ENCODE measurements at regions not wholly inside any gene's neighbourhood (a gene's known extent, or its start where the extent isn't known, plus 50 kb on each side); places are given as distances from the start of the nearest gene placed in this dataset.

DNA sequence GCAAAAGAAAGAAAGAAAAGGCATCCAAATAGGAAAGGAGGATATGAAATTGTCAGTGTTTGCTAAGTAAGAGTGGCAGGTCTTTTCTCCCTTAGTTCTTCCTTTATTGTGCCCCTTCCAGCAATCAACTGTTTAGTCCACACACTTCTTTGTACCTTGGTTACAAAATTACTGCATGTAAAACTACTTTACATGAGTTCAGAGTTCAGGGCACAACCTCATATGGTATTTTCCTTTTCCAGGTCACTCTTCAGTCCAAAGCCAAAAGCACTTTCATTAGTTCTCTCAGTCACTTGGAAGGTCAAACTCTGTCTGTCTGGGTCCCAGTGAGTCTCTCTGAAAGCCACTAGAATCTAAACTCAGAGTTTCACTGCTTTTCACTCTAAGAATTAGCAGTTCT lies 122.5 kb upstream of the SRD5A2 start:
- Histone ChIP-seq H3K27me3 (ENCODE audit: insufficient read depth, low read length) (no peaks in the 10 kb centered on the region), H2AFZ (ENCODE audit: insufficient read depth, low read length, poor library complexity) (no peak overlapping the region), H2BK5ac (ENCODE audit: low read depth, low read length, poor library complexity) (no peak overlapping the region), H3K4ac (ENCODE audit: low read depth, low read length) (no peak overlapping the region), H3K9ac (ENCODE audit: low read length) (no peak overlapping the region), H3K27ac (ENCODE audit: low read depth, low read length) (no peak overlapping the region), H3K79me1 (ENCODE audit: low read length) (no peaks in the 10 kb centered on the region), H4K91ac (ENCODE audit: low read depth, low read length) (no peak overlapping the region), H2BK12ac (ENCODE audit: low read length) (no peak overlapping the region), H3K36me3 (ENCODE audit: control insufficient read depth in 1 of 2, insufficient read depth in 2 of 2, low read length in 2 of 2) (no peaks in the 10 kb centered on the region), H3K4me1 (ENCODE audit: control insufficient read depth in 1 of 2, insufficient read depth in 2 of 2, low read length in 2 of 2) (no peaks in the 10 kb centered on the region), H3K4me3 (ENCODE audit: low read depth, low read length) (no peak overlapping the region), H3K79me2 (ENCODE audit: control insufficient read depth, insufficient read depth, low read length, poor library complexity) (no peaks in the 10 kb centered on the region), H2BK120ac (ENCODE audit: insufficient read depth, low read length, poor library complexity) (no peak overlapping the region), H4K8ac (ENCODE audit: low read depth, low read length) (no peak overlapping the region), H3K9me3 (ENCODE audit: insufficient read depth, low read depth, low read length) (peaks cover 10% of the 10 kb centered on the region), H4K12ac (ENCODE audit: low read depth, low read length) (no peak overlapping the region), H3K18ac (ENCODE audit: low read length) (no peak overlapping the region), H3K23ac (ENCODE audit: low read length) (no peak overlapping the region), H3K14ac (ENCODE audit: low read length) (no peak overlapping the region), H2AK5ac (ENCODE audit: low read length) (no peak overlapping the region), H3K4me2 (ENCODE audit: low read length) (no peak overlapping the region)
- no peak for DNase-seq

DNA sequence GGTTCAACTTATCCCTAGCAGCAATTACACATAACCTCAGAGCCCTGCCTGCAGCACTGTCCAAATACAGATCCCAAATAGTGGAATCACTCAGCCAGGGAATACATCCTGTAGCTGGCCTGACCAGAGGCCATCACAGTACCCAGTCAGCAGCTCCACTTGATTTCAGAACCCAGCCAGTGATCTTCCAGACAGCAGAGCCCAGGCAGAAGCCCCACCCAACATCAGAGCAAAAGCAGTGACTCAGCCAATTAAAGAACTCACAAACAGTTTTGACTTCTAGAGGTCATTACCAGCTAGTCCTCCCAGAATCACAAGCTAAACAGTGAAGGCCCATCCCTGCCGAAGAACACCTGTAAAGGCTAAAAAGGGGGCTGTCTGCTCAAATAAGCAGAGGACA lies 118.0 kb upstream of the SRD5A2 start:
- no peak overlapping the region for H2AK5ac ChIP-seq (ENCODE audit: low read length)
- H2BK5ac ChIP-seq (ENCODE audit: low read depth, low read length, poor library complexity): no peak overlapping the region
- no peak overlapping the region for H2AFZ ChIP-seq (ENCODE audit: insufficient read depth, low read length, poor library complexity)
- no peaks in the 10 kb centered on the region for H3K36me3 ChIP-seq (ENCODE audit: control insufficient read depth in 1 of 2, insufficient read depth in 2 of 2, low read length in 2 of 2)
- no peak overlapping the region for H4K91ac ChIP-seq (ENCODE audit: low read depth, low read length)
- no peak for DNase-seq
- no peak overlapping the region for H3K14ac ChIP-seq (ENCODE audit: low read length)
- no peak overlapping the region for H3K9ac ChIP-seq (ENCODE audit: low read length)
- H4K12ac ChIP-seq (ENCODE audit: low read depth, low read length): no peak overlapping the region
- no peaks in the 10 kb centered on the region for H3K79me1 ChIP-seq (ENCODE audit: low read length)
- no peak overlapping the region for H4K8ac ChIP-seq (ENCODE audit: low read depth, low read length)
- peaks cover 9% of the 10 kb centered on the region for H3K9me3 ChIP-seq (ENCODE audit: insufficient read depth, low read depth, low read length)
- H3K4ac ChIP-seq (ENCODE audit: low read depth, low read length): no peak overlapping the region
- H3K23ac ChIP-seq (ENCODE audit: low read length): no peak overlapping the region
- H3K4me3 ChIP-seq (ENCODE audit: low read depth, low read length): no peak overlapping the region
- H2BK12ac ChIP-seq (ENCODE audit: low read length): no peak overlapping the region
- H2BK120ac ChIP-seq (ENCODE audit: insufficient read depth, low read length, poor library complexity): no peak overlapping the region
- H3K79me2 ChIP-seq (ENCODE audit: control insufficient read depth, insufficient read depth, low read length, poor library complexity): no peaks in the 10 kb centered on the region
- no peaks in the 10 kb centered on the region for H3K27me3 ChIP-seq (ENCODE audit: insufficient read depth, low read length)
- no peaks in the 10 kb centered on the region for H3K4me1 ChIP-seq (ENCODE audit: control insufficient read depth in 1 of 2, insufficient read depth in 2 of 2, low read length in 2 of 2)
- no peak overlapping the region for H3K27ac ChIP-seq (ENCODE audit: low read depth, low read length)
- H3K4me2 ChIP-seq (ENCODE audit: low read length): no peak overlapping the region
- WGBS (ENCODE audit: extremely low coverage, insufficient coverage, insufficient read length): no CpG with 5 or more reads among the region's 1 CpG
- H3K18ac ChIP-seq (ENCODE audit: low read length): no peak overlapping the region

DNA sequence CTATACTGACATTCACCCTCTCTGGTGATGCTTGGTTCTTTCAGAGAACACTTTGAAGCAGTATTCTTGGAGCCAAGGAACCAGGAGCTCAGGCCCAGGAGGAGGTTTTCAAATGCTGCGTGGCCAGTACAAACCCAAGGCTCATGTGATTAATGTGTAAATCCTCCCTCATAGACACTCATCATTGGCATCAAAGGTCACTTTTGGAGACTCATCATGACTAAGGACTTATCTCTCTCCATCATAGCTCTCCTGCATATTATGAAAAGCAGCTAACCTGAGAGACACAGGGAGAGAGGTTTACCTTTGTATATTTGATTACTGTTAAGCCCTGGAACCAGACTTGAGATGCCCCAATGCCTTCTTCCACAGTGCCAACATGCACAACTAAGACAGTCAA lies 115.3 kb upstream of the SRD5A2 start:
- H3K4me2 ChIP-seq (ENCODE audit: low read length): no peak overlapping the region
- H3K4ac ChIP-seq (ENCODE audit: low read depth, low read length): no peak overlapping the region
- no peak overlapping the region for H2AFZ ChIP-seq (ENCODE audit: insufficient read depth, low read length, poor library complexity)
- no peaks in the 10 kb centered on the region for H3K27me3 ChIP-seq (ENCODE audit: insufficient read depth, low read length)
- H4K91ac ChIP-seq (ENCODE audit: low read depth, low read length): no peak overlapping the region
- no peak for DNase-seq
- H2BK12ac ChIP-seq (ENCODE audit: low read length): no peak overlapping the region
- no peak overlapping the region for H4K8ac ChIP-seq (ENCODE audit: low read depth, low read length)
- no peaks in the 10 kb centered on the region for H3K4me1 ChIP-seq (ENCODE audit: control insufficient read depth in 1 of 2, insufficient read depth in 2 of 2, low read length in 2 of 2)
- no peak overlapping the region for H3K27ac ChIP-seq (ENCODE audit: low read depth, low read length)
- peaks cover 13% of the 10 kb centered on the region for H3K9me3 ChIP-seq (ENCODE audit: insufficient read depth, low read depth, low read length)
- H3K18ac ChIP-seq (ENCODE audit: low read length): no peak overlapping the region
- H2BK120ac ChIP-seq (ENCODE audit: insufficient read depth, low read length, poor library complexity): no peak overlapping the region
- H3K23ac ChIP-seq (ENCODE audit: low read length): no peak overlapping the region
- H3K9ac ChIP-seq (ENCODE audit: low read length): no peak overlapping the region
- H3K79me1 ChIP-seq (ENCODE audit: low read length): no peaks in the 10 kb centered on the region
- no peak overlapping the region for H2AK5ac ChIP-seq (ENCODE audit: low read length)
- H3K4me3 ChIP-seq (ENCODE audit: low read depth, low read length): no peak overlapping the region
- H4K12ac ChIP-seq (ENCODE audit: low read depth, low read length): no peak overlapping the region
- H3K36me3 ChIP-seq (ENCODE audit: control insufficient read depth in 1 of 2, insufficient read depth in 2 of 2, low read length in 2 of 2): no peaks in the 10 kb centered on the region
- H3K79me2 ChIP-seq (ENCODE audit: control insufficient read depth, insufficient read depth, low read length, poor library complexity): no peaks in the 10 kb centered on the region
- no peak overlapping the region for H2BK5ac ChIP-seq (ENCODE audit: low read depth, low read length, poor library complexity)
- no CpG with 5 or more reads among the region's 1 CpG for WGBS (ENCODE audit: extremely low coverage, insufficient coverage, insufficient read length)
- no peak overlapping the region for H3K14ac ChIP-seq (ENCODE audit: low read length)

DNA sequence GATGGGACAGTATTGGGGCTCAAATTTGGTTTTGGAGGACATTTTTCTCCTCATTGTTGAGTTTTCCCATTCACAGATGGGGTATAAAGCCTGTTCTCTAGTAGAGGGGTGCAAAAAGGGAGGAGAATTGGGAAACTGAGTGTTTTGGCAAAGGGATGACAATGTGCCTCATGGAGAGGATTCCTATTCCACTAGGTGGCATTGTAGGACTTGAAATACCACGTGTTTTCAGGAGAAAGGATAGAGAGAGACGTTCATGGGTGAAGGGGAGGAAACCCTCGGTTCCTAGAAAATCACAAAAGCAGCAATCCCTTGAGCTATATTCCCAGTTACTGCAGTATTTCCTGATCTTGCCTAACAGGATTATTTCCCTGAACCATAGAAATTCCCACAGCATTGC lies 113.7 kb upstream of the SRD5A2 start:
- no peak overlapping the region for H2BK5ac ChIP-seq (ENCODE audit: low read depth, low read length, poor library complexity)
- H2AK5ac ChIP-seq (ENCODE audit: low read length): no peak overlapping the region
- peak in 1 of 2 donors; percentile 46 for DNase-seq
- no peaks in the 10 kb centered on the region for H3K36me3 ChIP-seq (ENCODE audit: control insufficient read depth in 1 of 2, insufficient read depth in 2 of 2, low read length in 2 of 2)
- no peak overlapping the region for H3K27ac ChIP-seq (ENCODE audit: low read depth, low read length)
- H3K14ac ChIP-seq (ENCODE audit: low read length): no peak overlapping the region
- WGBS (ENCODE audit: extremely low coverage, insufficient coverage, insufficient read length): no CpG with 5 or more reads among the region's 3 CpGs
- H3K4me1 ChIP-seq (ENCODE audit: control insufficient read depth in 1 of 2, insufficient read depth in 2 of 2, low read length in 2 of 2): no peaks in the 10 kb centered on the region
- no peaks in the 10 kb centered on the region for H3K27me3 ChIP-seq (ENCODE audit: insufficient read depth, low read length)
- H3K9me3 ChIP-seq (ENCODE audit: insufficient read depth, low read depth, low read length): peaks cover 13% of the 10 kb centered on the region
- no peak overlapping the region for H4K12ac ChIP-seq (ENCODE audit: low read depth, low read length)
- H4K8ac ChIP-seq (ENCODE audit: low read depth, low read length): no peak overlapping the region
- no peaks in the 10 kb centered on the region for H3K79me1 ChIP-seq (ENCODE audit: low read length)
- no peak overlapping the region for H4K91ac ChIP-seq (ENCODE audit: low read depth, low read length)
- H2BK120ac ChIP-seq (ENCODE audit: insufficient read depth, low read length, poor library complexity): no peak overlapping the region
- no peak overlapping the region for H3K18ac ChIP-seq (ENCODE audit: low read length)
- no peak overlapping the region for H2AFZ ChIP-seq (ENCODE audit: insufficient read depth, low read length, poor library complexity)
- H3K79me2 ChIP-seq (ENCODE audit: control insufficient read depth, insufficient read depth, low read length, poor library complexity): no peaks in the 10 kb centered on the region
- H3K4me3 ChIP-seq (ENCODE audit: low read depth, low read length): no peak overlapping the region
- H3K4me2 ChIP-seq (ENCODE audit: low read length): no peak overlapping the region
- H3K9ac ChIP-seq (ENCODE audit: low read length): no peak overlapping the region
- no peak overlapping the region for H3K4ac ChIP-seq (ENCODE audit: low read depth, low read length)
- no peak overlapping the region for H3K23ac ChIP-seq (ENCODE audit: low read length)
- no peak overlapping the region for H2BK12ac ChIP-seq (ENCODE audit: low read length)

DNA sequence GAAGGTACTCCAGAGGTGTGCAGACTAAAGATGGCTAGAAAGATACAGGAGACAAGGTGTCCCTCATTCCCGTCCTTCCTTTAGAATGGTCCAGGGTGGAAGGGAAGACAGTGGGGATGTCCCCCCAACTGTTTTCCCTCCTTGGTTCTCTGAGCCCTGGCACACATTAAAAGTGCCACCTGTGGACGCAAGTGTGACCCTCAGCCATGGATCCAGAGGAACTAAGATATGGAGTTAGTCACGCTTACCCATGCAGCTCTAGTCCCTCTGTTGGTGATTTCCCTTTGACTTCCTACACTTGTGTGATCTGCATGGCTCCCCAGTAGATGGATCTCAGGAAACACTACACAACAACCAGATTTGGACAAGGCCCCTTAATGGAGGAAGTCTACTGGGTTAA lies 113.1 kb upstream of the SRD5A2 start:
- Histone ChIP-seq H2AFZ (ENCODE audit: insufficient read depth, low read length, poor library complexity) (no peak overlapping the region), H2BK5ac (ENCODE audit: low read depth, low read length, poor library complexity) (no peak overlapping the region), H2BK12ac (ENCODE audit: low read length) (no peak overlapping the region), H3K4me3 (ENCODE audit: low read depth, low read length) (no peak overlapping the region), H3K27ac (ENCODE audit: low read depth, low read length) (no peak overlapping the region), H3K9ac (ENCODE audit: low read length) (no peak overlapping the region), H3K79me1 (ENCODE audit: low read length) (no peaks in the 10 kb centered on the region), H2BK120ac (ENCODE audit: insufficient read depth, low read length, poor library complexity) (no peak overlapping the region), H3K4ac (ENCODE audit: low read depth, low read length) (no peak overlapping the region), H3K4me1 (ENCODE audit: control insufficient read depth in 1 of 2, insufficient read depth in 2 of 2, low read length in 2 of 2) (no peaks in the 10 kb centered on the region), H4K8ac (ENCODE audit: low read depth, low read length) (no peak overlapping the region), H3K27me3 (ENCODE audit: insufficient read depth, low read length) (no peaks in the 10 kb centered on the region), H3K14ac (ENCODE audit: low read length) (no peak overlapping the region), H3K9me3 (ENCODE audit: insufficient read depth, low read depth, low read length) (peaks cover 13% of the 10 kb centered on the region), H3K23ac (ENCODE audit: low read length) (no peak overlapping the region), H3K36me3 (ENCODE audit: control insufficient read depth in 1 of 2, insufficient read depth in 2 of 2, low read length in 2 of 2) (no peaks in the 10 kb centered on the region), H3K18ac (ENCODE audit: low read length) (no peak overlapping the region), H3K79me2 (ENCODE audit: control insufficient read depth, insufficient read depth, low read length, poor library complexity) (no peaks in the 10 kb centered on the region), H3K4me2 (ENCODE audit: low read length) (no peak overlapping the region), H2AK5ac (ENCODE audit: low read length) (no peak overlapping the region), H4K91ac (ENCODE audit: low read depth, low read length) (no peak overlapping the region), H4K12ac (ENCODE audit: low read depth, low read length) (no peak overlapping the region)
- no peak for DNase-seq
- WGBS (ENCODE audit: extremely low coverage, insufficient coverage, insufficient read length): no CpG with 5 or more reads among the region's 3 CpGs

Data from trophoblast cell (in vitro differentiated cells and primary cell).